ENCODE measurements at regions not wholly inside any gene's neighbourhood (a gene's known extent, or its start where the extent isn't known, plus 50 kb on each side); places are given as distances from the start of the nearest gene placed in this dataset.

- Histone ChIP-seq H3K9me3 (ENCODE audit: control insufficient read depth, low read depth, low read length) (no peaks in the 10 kb centered on the region), H4K5ac (ENCODE audit: insufficient read length, low read depth, low read length) (no peak overlapping the region), H2AK5ac (ENCODE audit: insufficient read length, low read length) (no peak overlapping the region), H3K18ac (ENCODE audit: insufficient read length, low read depth, low read length) (no peak overlapping the region), H3K4me2 (ENCODE audit: insufficient read depth, insufficient read length, low read length) (no peak overlapping the region), H3K4ac (ENCODE audit: low read depth, low read length) (no peak overlapping the region), H2BK15ac (ENCODE audit: low read depth, low read length) (no peak overlapping the region), H3T11ph (ENCODE audit: low read length) (no peak overlapping the region), H3K9ac (ENCODE audit: extremely low read depth, insufficient read length, low read length) (no peak overlapping the region), H2BK5ac (ENCODE audit: insufficient read length, low read length) (no peak overlapping the region), H3K79me2 (ENCODE audit: insufficient read depth, low read length) (no peaks in the 10 kb centered on the region), H2BK20ac (ENCODE audit: low read depth, low read length, poor library complexity, severe bottlenecking) (no peak overlapping the region), H4K20me1 (ENCODE audit: control insufficient read depth, insufficient read depth, insufficient read length) (no peaks in the 10 kb centered on the region), H2AFZ (ENCODE audit: low read length) (no peak overlapping the region), H3K56ac (ENCODE audit: insufficient read length, low read depth, low read length) (no peak overlapping the region), H4K91ac (ENCODE audit: insufficient read length, low read depth, low read length) (no peak overlapping the region), H3K27me3 (ENCODE audit: insufficient read depth, low read length) (no peaks in the 10 kb centered on the region), H3K23me2 (ENCODE audit: insufficient read length, low read depth, low read length, poor library complexity, severe bottlenecking) (no peaks in the 10 kb centered on the region), H3K4me1 (ENCODE audit: insufficient read depth, low read length) (no peaks in the 10 kb centered on the region), H2BK12ac (ENCODE audit: insufficient read length, low read depth, low read length) (no peak overlapping the region), H3K14ac (ENCODE audit: insufficient read depth, low read length) (no peak overlapping the region), H3K79me1 (ENCODE audit: insufficient read depth, low read depth, low read length, poor library complexity, severe bottlenecking) (no peaks in the 10 kb centered on the region), H4K8ac (replicated peaks; ENCODE audit: insufficient read length, low read depth, low read length) (no peak overlapping the region), H3K23ac (ENCODE audit: insufficient read length, low read depth, low read length) (no peak overlapping the region), H2BK120ac (ENCODE audit: low read depth, low read length, poor library complexity, severe bottlenecking) (no peak overlapping the region), H3K27ac (ENCODE audit: insufficient read length, low read depth, low read length) (no peak overlapping the region)
- TF ChIP-seq CTCF (conservative IDR thresholded peaks at IDR 0.05): peak; percentile 77
- peak; percentile 52 for DNase-seq
- Mint-ChIP-seq H3K27me3 (ENCODE audit: low read depth) (peaks cover 30% of the 10 kb centered on the region), H3K27ac (no peak overlapping the region), H3K4me1 (no peaks in the 10 kb centered on the region), H3K4me3 (no peak overlapping the region), H3K9me3 (peaks cover 0 to 57% of the 10 kb centered on the region in 2 experiments; a peak in 2 of 5 replicates), H3K36me3 (ENCODE audit: insufficient read depth in 1 of 3, low read depth in 3 of 3) (no peaks in the 10 kb centered on the region)
- no CpG with 5 or more reads among the region's 8 CpGs for WGBS (ENCODE audit: extremely low coverage, insufficient read length, low lambda C conversion rate)
Measured at GRCh38 chr2:95728878-95729596, 137.2 kb downstream of the TRIM43 start.
